ENCODE measurements at regions not wholly inside any gene's neighbourhood (a gene's known extent, or its start where the extent isn't known, plus 50 kb on each side); places are given as distances from the start of the nearest gene placed in this dataset.
"Not testable (repeated sequence)": the region's sequence is repeated elsewhere in the genome, so short reads cannot be mapped to it uniquely, and the experiment has no call there.

DNA sequence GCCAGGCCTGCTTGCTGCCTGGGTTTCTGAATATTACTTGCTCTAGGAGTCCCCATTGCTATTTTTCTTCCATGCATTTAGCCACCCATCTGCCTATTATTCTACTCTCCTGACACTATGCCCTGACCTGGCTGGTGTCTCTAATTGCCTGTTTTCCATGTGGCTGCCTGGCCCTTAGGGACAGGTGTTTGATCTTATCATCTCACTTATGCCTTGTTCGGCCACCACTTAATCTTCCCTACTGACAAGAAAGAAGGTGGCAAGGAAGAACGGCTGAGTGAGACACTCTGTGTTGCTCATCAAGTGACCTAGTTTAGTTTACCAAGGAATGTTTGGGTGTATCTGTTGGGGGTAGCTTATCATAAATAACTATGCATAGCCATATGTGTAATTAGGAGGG, 50.4 kb upstream of the RAPH1 start:
- DNase-seq (ENCODE audit: low spot score) = no peak

DNA sequence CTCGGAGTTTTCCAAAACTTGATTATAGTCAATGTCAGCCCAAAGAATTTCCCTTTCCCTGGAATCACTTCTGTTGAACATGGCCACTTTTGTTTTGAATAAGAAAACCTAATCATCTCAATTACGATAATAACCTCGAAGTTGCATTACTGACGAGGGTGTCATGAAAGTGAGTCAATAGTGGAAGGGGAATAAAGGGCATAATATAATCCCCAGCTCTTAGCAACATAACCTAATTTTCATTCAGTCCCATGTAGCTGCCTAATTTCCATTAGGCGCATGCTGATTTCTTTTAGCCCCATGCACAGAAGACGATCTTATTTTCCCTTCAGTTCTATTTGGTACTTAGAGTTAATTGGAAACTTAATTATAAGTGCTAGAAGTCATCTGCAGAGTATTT, 51.1 kb upstream of the RAPH1 start:
- no peak for DNase-seq (ENCODE audit: low spot score)

DNA sequence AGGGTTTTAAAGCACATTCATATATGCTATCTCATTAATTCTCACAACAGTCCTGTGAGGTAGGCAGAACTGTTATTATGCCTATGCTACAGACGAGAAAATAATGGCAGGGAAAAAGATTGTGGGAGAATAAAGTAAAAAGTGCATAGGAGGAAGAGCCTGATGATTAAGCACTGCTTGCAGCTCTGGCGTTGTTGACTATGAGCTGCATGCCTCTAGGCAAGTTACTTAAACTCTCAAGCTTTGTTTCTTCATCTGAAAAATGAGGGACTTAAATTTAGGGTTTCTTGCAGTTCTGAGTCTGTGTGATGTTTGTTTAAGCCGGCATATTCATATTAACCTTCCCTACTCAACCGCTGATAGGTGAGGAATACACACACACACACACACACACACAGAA, 51.6 kb upstream of the RAPH1 start:
- DNase-seq (ENCODE audit: low spot score) = no peak

DNA sequence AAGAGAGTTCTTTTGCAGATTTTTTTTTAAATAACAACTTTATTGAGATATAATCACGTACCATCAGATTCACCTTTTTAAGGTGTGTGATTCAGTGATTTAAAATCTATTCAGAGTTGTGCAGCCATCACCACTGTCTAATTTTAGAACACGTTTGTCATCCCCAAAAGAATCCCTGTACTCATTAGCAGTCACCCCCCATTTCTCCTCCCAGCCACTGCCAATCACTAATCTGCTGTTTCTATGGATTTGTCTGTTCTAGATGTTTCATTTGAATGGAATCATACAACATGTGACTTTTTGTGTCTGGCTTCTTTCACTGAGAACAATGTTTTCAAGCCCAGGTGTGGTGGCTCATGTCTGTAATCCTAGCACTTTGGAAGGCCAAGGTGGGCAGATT, 55.4 kb upstream of the RAPH1 start:
- no peak for DNase-seq (ENCODE audit: low spot score)

DNA sequence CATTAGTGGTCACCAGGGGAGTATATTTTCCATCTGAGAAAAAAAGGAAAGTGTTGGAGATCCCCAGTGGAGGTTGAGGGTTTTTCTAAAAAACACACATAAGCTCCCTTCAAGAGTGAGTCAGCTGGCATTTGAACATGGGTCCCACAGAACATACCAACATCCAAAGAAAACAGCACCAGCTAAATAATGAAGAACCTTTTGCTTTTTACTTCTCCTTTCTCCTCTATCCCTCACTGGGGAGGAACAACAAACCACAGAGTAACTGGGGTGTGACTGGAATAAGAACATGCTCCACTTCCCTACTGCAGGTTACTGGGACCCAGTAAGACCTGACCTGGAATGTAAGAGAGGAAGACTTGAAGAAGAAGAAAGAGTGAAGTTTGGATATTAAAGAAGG, 56.5 kb upstream of the RAPH1 start:
- no peak for DNase-seq (ENCODE audit: low spot score)

DNA sequence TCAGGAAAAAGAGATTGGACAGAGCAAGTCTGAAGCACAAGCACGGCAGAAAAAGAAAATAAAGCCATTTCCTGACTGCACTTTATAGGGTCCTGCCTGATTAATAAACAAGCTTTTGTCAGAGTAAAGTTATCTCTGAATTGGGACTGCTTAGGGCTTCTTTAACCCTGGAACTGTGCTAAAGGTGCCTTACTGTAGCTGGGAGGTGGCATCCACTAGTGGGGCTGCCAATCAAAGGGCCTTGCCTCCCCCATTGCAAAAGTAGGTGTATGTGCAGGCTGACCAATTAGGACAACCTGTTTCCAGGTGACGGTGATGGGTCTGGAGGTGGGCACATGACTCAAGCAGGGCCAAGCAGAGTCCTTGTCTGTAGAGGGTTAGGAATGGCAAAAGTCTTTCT, 57.4 kb upstream of the RAPH1 start:
- no peak for DNase-seq (ENCODE audit: low spot score)

DNA sequence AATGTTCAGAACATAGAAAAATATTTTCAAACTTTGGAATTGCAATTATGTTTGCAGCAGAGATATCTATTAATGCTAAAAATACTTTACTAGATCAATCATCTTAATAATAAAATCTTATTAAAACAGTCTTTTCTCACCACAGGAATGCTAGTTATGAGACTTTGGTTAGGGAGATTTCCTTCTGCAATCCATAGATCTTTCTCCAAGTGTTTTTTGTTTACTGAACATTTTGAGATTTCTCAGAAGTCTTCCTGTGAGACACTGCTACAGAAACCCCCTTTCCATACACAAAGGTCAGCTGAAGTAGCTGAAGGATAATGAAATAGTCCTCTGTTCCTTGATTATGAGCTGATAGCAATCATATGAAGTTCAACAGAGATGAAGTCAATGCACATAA, 59.4 kb upstream of the RAPH1 start:
- DNase-seq (ENCODE audit: low spot score) = no peak

DNA sequence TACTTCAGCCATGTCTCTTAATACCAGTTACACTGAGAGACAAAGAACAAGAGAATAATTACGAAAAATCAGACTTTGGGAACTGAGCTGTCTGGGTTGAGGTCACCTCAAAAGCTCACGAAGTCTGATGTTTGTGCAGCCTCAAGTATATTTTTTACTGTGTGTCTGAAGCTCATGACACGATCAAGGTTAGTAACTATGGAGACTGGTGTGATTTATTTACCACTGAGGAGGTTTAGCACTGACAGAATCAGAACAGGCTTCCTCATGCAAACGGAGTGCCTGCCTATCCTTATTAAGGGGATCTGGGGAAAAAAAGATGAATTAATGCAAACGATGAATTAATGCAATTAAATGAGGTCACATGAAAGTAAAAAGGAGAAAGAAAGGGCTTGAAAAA, 61.1 kb upstream of the RAPH1 start:
- no peak for DNase-seq (ENCODE audit: low spot score)

DNA sequence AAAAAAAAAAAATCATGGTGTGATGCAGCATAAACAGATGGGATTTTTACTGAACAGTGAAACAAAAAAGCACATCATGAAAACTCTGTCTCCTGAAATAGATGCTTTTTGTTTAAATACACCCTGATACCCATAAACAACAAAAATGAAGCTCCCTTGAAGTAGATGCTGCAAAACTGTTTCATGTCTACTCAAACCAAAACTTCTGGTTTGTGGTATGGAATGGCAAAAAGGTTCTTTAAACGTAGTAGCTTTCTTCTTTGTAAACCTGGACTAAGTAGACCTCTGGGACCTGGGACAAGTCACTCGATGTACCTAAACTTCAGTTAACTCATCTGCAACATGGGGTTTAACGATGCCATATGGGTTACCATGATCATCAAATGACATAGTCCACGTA, 64.4 kb upstream of the RAPH1 start:
- DNase-seq (ENCODE audit: low spot score) = peak; percentile 79

DNA sequence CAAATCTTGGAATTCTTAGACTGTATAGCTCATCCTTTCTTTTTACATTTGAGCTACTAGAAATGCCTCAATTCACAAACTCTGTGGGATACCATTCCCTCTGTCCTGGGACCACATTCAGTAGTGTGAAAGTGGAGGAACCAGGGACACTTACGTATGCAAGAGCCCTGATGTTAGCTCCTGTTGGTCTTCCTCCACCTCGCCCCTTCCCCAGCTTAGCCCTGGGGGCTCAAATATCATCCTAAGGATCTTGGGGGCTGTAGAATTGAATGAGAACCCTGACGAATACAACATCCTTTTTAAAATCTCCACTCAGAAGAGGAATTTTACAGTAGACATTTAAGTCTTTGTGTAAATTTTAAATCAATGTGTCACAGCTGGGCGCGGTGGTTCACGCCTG, 65.2 kb upstream of the RAPH1 start:
- DNase-seq (ENCODE audit: low spot score) = no peak

DNA sequence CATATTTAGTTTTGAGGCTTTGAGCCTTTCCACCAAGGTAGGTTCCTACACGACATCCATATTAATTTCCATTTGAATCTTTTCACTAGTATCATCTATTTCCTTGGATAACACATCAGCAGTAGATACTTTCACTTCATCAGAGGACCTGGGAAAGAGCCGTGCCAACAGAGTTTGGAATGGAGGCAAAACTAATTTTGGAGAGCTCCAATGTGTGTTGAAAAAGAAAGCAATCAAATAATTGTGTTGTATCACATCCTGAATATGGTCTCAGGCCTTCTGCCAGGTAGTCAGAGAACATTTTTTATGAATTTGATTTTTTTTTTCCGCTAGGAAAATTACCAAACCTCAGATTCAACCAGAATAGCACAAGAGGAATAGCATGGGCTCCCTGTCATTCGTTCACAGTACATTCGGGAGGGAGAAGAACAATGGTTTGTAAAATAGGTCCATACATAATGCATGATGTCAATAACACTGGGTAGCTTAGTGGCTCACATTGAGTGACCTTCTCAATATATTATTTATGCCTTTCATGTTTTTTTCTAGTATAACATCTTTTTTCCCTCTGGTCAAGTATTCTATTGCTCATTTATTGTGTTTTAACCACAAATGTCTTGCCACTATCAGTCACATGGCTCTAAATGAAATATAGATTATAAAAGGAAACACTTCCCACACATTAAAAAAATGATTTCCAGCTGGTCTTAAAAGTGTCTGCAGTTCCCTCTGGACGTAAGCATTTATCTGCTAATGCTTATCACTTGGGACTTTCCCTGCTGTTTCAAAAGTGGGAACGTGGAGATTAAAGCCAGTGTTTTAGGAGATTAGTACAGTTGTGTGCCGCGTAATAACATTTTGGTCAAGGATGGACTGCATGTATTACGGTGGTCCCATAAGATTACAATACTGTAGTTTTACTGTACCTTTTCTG, 68.6 kb upstream of the RAPH1 start:
- no peak for DNase-seq (ENCODE audit: low spot score)

DNA sequence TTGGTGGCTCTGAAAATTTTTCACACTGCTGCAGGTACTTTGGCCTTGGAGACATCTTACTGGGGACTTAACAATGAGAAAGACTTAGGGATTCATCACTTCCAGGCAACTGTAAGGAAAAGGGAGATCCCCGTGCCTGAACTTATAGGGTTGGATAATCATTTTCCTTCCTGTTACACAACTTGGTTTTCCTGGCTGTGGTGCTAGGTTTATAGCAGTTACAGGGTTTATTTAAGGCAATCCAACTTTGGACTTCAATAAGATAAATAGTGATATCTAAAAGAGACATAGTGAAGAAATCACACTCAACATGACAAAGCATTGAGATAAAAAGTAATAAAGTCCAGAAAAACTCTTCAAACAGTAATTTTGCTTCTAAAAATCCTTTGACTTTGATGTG, 70.2 kb upstream of the RAPH1 start:
- no peak for DNase-seq (ENCODE audit: low spot score)

DNA sequence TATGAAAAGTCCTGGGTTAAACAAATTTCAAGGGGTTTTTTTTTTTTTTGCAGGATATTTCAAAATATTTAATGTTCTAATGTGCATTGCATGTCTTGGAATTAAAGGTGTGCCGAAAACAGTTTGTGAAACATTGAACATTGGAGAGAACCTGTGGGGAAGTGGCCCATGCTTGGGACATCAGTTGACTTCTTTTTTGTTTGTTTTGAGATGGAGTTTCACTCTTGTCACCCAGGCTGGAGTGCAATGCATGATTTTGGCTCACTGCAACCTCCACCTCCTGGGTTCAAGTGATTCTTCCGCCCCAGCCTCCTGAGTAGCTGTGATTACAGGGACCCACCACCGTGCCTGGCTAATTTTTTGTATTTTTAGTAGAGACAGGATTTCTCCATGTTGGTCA, 71.0 kb upstream of the RAPH1 start:
- DNase-seq (ENCODE audit: low spot score) = no peak

DNA sequence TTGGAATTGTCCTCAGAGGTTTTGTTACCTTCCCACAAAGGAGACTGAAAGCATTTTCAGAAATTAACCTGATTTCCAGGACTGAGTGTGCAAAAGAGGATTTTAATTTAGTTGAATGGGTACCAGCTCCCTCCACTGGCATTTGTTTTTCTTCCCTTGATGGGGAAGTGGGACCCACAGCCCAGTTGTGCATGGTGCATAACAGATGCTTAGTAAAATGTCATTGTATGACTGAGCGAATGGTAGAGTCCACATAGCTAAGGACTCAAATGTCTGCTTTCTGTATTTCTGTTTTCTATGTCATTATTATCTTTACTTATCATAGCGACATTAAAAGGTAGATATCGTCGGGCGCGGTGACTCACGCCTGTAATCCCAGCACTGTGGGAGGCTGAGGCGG, 75.5 kb upstream of the RAPH1 start:
- no peak for DNase-seq (ENCODE audit: low spot score)

DNA sequence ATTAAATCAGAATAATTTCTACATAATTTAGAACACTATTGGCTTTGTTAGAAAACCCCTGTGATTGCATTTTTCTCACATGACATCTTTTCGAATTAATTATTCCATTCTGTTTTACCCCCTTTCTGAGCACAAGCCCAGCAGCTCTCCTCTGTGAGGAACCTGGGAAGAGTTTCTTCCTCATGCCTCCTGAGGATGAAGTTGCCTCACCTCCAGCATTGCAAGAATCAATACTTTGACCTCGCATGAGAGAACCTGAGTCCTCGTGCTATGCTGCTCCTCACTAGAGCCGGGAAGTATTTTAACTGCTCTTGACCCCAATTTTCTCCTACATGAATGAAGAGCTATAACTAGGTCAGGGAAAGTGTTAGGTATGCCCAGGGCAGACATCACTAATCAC, 77.1 kb upstream of the RAPH1 start:
- DNase-seq (ENCODE audit: low spot score) = no peak

DNA sequence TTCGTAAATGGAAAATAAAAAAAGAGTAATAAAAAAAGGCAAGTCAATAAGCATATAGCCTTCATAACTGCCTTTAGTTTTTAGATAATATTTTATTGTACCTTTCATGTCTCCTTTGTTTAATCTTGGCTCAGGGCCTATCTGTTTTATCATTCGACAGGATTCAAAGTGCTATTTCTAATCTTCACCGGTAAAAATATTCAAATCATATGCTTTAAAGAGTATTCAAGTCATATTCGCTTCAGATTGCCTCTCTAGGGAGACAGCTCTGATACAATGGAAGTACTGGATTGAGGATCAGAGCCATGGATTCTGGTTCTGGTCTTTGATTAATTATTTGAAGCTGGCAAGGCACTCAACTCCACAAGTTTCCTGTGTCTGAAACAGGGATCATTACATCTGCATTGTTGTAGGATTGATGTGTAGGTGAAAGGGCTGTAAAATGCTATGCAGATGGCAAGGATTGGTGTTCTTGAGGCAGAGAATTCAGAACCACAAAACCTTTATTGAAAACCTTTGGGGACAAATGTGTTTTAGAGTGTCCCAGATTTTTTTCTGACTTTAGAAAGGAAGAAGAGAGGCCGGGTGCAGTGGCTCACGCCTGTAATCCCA, 84.3 kb upstream of the RAPH1 start:
- DNase-seq (ENCODE audit: low spot score) = no peak

DNA sequence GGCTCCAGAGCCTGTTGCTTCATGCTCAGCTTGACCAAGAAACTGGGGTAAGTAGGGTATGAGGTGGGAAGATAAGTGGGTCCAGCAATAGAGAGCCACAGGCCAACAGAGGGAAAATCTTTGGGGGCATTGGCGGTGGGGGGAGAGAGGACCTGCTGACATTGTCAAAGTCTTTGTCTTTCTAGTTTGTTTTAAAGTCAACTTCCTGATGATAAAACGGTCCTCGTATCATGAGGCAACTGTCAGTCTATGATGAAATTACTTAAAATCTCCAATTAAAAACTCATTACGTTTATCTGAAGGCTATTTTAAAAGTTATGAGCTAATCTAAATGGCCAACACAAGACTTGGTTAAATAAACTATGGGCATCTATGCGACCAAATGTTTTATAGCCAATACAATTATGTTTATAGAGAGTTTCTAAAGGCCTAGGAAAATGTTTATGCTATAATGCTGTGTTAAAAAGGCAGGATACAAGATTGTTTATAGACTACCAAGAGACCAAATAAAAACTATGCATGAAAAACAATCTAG, 84.4 kb upstream of the CD28 start:
- no peak for DNase-seq (ENCODE audit: low spot score)

DNA sequence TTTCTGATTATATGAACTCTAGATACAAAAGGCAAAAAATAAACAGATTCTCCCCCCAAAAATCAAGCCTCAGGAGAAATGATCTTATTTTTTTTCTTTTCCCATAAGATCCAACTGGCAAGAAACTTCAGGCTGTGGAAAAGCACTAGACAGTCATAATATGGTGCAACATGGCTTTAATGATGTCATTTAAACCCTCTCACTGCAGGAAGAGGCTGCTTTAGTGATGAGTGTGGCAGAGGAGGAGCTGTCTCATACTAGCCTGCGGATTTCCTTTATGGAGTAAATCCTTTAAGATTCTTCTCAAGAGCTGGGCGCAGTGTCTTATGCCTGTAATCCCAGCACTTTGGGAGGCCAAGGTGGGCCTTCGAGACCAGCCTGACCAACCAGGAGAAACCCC, 83.3 kb upstream of the CD28 start:
- no peak for DNase-seq (ENCODE audit: low spot score)

DNA sequence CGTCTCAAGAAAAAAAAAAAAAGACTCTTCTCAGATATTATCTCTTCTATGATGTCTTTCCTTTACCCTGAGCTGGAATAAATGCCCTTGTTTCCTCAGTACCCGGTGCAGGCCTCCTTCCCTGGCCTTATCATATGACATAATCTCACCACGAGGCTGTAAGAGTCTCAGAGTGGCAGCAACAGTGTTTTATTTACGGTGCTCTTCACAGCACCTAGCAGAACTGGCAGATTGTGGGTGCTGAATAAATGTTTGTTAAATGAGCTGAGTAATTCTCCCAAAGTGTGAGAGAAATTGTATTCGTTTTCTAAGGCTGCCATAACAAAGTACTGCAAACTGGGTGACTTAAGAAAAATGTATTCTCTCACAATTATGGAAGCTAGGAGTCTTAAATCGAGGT, 82.8 kb upstream of the CD28 start:
- DNase-seq (ENCODE audit: low spot score) = no peak

DNA sequence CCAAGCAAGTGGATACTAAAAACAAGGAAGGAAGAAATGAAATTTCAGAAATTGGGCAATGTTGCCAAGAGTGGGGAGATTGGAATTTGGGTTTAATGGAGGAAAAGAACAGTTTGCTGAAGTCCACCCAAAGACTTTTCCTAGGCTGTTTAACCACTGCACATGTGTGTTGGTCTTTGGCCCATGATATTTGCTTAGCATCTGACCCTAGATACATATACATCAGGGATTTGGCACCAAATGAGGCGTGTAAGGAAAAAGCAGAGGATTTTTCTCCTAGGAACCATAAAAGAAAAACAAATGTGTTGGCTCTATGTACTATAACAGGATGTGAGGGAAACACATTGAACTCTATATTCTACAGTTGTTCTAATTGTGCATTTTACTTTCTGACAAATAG, 80.7 kb upstream of the CD28 start:
- no peak for DNase-seq (ENCODE audit: low spot score)

DNA sequence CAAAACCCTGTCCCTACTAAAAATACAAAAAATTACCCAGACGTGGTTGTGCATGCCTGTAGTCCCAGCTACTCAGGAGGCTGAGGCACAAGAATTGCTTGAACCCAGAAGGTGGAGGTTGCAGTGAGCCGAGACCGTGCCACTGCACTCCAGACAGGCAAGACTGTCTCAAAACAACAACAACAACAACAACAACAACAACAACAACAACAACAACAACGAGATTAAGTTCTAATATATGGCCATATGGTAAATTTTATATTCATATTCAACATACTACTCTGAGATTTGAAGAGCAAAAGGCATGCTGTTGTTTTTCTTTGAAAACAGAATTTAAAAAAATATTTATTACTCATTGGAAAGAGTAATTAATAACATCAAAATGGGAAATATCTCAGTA, 80.2 kb upstream of the CD28 start:
- not testable (repeated sequence) for DNase-seq (ENCODE audit: low spot score)

DNA sequence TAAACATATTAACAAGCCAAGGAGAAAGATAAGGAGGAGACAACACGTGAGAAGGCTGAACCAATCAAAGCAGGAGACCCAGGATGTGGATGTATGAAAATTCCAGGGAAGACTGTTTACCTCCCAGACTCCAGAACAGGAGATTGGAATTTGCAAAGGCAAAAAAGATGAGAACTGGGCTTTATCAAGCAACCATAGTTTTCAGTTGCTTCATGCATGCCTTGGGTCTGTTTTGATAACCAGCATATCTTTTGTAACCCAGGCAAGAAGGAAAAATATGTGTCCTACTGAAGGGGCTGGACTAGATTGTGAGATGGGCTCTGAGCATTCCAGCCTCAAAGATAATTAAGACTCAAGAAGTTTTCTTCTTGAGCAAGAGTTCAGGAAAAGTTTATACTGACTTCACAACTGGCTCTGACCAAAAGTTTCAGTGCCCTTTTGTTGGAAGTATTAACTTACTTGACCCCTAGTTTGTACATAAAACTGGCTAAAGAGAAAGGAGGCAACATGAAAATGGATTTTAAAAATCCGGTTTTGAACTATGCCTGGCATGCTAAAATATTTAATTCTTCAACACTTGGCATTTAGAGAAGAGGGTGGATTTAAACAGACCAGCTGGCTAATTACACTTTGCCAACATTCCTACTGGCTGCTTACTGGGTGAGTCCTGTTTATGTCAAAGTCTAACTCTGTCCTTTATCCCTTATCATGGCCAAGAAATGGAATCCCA, 79.3 kb upstream of the CD28 start:
- DNase-seq (ENCODE audit: low spot score) = no peak

DNA sequence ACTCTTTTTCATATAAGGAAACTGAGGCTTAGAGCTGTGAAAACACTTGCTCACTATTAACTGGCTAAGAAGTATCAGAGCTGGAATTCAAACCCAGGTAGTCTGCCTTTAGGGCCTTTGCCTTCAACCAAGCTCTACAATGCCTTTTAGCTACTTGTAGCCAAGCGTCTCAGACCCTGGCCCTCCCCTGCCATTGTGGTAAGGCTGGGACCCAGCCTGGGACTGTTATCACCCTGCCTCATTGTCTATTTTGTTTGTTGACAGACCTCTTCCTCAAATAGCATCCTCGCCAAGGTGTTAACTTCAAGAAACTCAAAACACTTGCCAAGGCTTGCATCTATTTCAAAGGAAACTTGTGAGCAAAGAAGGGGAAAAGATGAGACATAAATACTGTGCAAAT, 76.7 kb upstream of the CD28 start:
- DNase-seq (ENCODE audit: low spot score) = no peak

Measured in activated CD4-positive, alpha-beta T cell treated with anti-CD3 and anti-CD28 coated beads, Interleukin-2, Interleukin-4, amounts not matched to agents 100 ng/mL and 50 ng/mL, durations not matched to agents 16 hours and 8 hours (primary cell).